ENCODE measurements at regions not wholly inside any gene's neighbourhood (a gene's known extent, or its start where the extent isn't known, plus 50 kb on each side); places are given as distances from the start of the nearest gene placed in this dataset.
A peak's percentile ranks its signal among the peaks of the same experiment; 100 is the strongest.

DNA sequence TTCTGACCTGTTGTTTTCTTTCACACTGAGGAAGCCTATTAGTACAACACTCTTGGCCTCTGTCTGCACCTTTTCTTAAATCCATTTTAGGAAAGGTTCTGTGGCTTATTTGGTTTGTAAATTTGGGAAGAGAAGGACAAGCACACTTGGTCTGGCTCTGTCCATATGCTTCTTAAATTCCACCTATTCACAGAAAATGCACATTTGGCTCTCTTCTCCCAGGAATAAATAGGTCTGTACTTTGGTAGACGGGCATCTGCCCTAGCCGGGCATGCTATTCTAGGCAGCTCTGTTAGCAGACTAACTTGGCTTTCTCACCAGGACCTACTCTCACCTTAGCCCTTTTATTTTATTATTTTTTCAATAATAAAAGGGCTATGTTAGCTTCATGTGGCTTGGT, 1211.8 kb upstream of the SLC39A10 start:
- no peak for DNase-seq

DNA sequence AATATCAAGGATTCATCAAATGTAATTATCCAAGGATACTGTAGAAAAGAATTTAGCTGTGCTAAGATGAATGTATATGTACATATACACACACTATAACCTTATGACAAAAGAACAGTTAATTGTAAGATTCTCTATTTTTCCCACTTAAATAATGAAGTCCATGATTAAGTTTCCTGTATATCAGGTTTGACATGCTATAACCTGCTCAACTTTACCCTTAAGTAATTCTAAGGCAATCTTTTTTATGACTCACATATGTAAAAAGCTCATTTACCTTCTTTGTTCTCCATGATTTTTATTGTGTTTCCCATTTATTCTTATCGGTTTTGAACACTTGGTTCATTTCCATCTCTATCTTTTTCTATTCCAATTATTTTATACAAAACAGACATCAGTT, 1213.1 kb upstream of the SLC39A10 start:
- DNase-seq, result no peak

DNA sequence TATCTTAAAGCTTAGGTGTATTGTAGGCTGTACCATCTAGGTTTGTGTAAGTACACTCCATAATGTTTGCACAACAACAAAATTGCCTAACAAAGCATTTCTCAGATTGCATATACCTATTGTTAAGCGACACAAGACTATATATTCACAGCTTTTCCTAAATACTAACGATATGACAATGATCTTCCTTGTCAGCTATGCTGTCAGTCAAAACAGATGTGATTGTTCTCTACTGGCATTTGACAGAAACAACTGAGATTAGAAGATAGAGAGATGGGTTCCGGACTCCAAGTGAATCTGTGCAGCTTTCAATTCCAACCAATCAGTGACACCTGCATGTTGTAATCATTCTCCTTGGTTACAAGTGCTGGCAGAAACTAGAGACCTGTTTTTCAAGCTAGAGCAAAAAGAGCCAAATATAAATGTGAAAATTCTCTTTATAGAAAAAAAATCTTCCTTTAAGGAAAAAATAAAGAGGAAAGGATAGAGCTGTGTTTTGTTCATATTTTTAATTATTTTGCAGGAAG, 1232.3 kb upstream of the SLC39A10 start:
- peak in 1 of 56 donors; percentile 0 for DNase-seq

DNA sequence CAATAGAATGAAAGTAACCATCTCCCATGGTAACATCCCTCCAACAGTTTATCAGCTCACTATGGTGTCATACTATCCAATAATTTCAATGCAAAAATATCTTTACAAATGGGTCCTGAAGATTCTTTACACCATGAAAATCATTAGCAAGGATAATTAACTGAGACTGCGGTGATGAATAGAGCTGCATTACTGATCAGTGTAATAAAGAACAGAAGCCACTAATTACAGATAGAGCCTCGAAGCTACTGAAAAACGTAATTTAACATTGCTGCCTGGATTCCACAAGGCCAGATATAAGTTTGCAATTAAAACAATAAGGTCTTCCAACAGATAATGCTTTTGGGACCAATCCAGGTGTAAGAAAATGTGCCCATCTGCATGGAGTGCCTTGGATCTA, 1245.8 kb upstream of the SLC39A10 start:
- no peak for DNase-seq

DNA sequence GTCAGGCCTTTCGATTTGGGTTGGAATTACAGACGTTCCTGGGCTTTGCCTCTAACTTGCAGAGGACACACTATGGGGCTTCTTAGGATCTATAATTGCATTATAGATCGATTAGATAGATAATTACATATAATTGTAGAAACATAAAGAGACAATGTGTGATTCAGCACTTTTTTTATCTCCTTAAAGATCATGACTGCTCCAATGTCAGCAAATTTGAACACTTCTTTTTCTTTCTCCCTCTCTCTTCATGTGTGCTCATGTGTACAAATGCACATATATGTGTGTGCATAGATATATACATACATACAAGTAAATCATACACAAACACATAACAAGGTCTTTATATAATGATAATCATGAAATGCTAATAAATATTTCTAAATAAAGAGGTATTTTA, 1261.2 kb upstream of the SLC39A10 start:
- DNase-seq, result no peak

DNA sequence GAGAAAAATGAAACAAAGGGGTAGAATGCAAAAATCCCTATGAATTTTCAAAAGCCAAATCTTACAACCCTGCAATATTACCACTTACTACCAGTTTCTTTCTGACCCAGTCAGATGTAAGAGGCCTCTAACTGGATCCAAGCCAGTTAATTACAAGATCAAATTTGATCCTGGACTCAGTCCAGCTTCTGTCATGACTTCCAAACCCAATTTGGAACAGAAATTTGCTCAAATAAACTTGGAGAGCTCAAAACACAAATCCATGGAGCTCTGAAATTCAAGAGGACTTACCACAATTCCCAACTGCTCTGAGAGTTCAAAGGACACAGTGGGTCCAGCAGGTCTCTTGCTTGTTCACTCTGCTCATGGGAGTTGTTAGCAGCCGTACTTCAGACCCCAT, 1271.7 kb upstream of the SLC39A10 start:
- no peak for DNase-seq

DNA sequence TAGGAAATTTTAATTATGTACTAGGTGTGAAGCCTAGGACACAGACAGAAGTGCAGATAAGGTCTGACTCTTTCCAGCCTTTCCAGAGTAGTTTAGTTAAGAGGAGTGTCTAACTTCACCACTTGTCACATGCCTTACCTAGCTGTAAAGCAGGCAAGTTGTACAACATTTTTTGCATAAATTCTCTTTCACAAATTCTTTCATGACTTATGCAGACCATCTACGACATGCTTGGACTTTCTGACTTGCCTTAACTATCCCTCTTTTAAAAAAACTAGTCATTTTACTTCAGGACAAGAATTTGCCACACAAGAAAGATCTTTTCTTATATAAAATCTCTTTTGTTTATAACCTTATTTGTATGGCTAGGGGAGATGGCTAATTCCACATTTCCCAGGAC, 1273.6 kb upstream of the SLC39A10 start:
- no peak for DNase-seq

DNA sequence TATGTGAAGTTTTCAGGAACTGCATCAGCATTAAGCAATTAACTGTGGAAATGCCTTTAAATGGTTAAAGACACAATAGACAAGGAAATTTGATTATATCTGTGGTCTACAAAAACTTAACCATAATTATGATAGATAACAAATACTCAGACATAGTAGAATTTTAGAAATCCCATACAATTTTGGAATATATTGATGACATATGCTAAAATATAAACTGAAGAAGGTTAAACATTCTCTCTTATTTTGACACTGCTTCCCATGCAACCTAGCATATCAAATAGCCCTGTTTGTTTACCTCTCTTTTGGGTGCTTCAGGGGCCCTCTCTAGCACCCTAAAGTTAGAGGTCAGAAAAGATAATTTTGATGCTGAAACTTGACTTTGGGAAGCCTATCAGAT, 1274.8 kb upstream of the SLC39A10 start:
- no peak for DNase-seq

DNA sequence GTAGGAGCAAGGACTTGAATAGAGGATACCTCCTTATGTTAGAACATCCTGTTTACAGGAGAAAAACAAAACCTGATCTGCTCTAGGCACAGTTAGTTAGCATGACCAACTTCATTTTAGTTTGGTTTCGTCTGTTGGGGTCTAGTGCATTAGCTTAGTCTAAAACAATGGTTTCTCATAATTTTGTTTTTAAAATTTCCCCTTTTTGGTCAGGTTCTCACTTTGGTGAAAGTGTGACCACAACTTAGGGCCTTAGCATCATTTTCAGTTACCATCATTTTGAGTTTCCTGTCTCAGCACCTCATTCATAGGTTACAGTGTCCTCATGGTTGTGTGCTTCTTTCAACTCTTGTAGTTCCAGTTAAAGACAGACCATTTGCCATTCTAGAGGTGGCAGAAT, 1277.0 kb upstream of the SLC39A10 start:
- DNase-seq, result no peak

DNA sequence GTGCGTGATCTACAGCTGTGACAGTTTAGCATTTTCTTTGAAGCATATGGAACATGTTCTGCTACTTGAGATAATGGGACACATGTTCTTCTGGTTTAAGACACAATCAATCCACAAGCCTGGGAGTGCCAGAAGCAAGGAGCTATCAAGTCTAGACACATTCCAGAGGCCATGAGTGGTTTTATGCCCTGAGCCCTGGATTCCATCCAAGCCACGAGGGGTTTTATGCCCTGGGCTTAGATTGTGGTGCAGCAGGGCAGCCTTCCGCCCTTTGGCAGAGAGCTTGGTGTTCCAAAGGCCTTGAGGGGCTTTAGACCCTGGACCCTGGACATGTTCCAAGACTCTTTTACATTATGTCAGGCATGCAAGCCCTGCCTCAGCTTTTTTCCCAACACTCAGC, 1289.6 kb upstream of the SLC39A10 start:
- DNase-seq, result peak in 1 of 56 donors; percentile 0

DNA sequence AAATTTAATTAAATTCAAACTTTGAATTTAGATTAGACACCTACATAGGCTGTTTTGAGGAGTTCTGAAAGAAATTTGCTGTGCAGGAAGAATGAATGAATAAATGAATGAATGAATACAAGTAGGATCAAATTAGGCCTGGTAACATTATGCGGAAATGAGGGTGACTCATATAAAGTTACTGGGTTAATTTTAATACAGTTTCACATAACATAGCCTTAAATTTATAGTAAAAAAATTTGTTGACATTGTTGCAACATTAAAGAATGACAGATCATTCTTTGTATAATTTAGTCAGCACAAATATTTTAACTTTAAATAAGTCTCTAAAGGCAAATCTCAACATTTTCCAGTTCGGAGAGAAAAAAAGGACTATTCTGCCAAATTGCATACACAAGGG, 1293.1 kb upstream of the SLC39A10 start:
- no peak for DNase-seq

DNA sequence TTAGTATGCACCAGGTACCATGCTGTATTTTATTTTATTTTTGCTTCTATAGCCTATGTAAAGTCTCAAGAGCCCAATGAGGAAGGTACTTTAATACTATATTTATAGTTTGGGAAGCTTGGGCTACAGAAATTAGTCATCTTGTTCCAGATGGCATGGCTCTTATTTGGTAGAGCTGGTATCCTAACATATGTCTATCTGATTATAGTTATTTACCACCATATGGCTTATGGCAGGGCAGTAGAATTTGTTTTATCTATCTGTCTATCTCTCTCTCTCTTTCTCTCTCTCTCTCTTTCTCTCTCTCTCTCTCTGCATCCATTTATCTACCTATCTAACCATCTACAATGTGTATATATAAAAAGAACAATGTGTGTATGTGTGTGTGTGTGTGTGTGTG, 1293.7 kb upstream of the SLC39A10 start:
- DNase-seq, result no peak

DNA sequence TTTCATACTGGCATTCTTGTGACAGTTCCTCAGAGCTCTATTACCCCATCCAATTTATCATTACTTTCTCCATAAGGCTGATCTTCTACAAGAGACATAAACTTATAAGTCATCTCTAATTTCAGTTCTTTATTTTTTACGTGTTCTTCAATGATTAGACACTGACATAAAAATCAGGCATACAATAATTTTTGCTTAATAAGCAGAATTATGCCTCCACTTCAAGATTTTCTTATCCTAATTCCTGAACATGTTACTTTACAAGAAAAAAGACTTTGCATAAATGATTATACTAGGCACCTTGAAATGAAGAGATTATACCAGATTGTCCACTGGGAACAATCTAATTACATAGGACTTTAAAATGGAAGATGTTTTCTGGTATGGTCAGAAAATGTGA, 1304.5 kb upstream of the SLC39A10 start:
- no peak for DNase-seq

DNA sequence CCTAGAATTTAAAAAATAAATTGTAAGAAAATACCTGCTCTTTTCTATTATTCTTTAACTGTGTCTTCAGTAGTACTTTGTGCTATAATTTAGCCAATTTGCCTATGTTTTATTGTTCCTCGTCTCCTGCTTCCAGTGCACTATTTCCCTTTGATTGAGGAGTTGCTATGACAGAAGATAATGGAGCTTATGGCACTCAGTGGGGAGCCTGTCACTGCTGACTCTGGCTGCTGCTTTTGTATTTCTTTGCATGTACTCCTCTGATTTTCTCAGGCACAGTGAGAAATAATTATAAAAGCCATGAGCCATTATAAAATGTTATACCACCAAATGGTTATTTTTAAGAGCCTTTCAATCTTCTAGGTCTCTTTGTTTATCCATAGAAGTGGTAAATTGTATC, 1310.8 kb upstream of the SLC39A10 start:
- DNase-seq, result no peak

DNA sequence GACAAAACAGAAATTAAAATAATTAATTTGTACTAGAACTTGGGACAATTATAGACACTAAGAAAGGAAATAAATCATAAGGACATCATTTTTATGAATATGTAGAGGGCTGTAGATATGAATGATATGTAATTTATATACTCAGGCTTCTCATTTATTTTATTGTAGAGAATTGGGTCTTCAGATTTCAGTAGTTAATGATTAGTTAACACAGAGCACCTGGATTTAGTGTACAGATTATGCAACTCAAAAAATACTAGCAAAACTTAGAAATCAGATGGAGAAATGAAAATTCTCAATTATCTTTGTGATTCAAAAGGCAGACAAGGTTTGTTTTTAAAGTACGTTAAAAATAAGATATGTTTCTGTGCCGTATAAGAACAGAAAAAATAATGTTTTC, 1311.7 kb upstream of the SLC39A10 start:
- no peak for DNase-seq

DNA sequence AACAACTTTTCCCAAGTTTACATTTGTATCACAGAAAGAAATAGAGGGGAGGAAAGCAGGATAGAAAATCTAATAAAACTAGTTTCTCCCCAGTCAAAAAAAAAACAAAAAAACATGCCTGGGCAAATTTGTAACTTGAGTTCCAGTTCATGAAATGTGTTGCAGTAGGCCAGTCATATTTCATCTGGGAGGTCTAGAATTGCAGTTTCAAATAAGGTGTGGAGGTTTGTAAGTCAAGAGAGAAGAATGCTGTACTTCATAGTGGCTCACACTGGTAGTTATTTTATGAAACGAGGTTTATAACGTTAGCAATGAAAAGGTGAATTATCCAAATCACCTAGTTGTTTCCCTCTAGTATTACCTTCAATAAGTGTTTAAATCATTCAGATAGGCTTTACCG, 1313.9 kb upstream of the SLC39A10 start:
- no peak for DNase-seq

DNA sequence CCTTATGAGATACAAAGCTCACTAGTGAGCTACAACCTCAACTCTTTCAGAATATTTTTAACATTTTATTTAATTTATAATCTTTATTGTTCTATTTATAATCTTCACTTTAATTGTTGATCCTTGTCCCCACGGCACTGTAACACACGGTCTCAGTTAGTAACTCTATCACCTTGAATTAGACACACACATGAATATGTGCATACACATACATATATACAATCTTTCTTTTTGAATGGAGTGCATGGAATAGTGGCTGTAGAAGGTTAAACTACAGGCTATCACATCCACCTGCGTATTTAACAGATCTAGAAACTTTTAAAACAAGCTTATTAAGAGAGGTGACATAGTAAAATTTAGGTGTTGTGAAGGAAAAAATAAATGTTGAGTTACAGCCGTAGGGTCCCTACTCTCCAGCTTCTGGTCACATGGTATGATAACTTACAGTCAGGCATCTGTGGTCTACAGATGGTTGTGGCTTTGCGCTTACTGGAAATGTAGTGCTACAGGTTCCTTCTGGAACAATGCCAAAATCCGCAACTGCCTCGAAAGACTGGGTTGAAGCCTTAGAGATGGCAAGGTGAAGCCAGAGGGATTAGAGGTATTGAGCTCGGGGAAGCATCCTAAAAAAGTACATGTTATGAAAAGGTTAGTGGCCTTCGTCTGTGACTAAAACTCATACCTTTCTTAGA, 1324.1 kb upstream of the SLC39A10 start:
- no peak for DNase-seq

DNA sequence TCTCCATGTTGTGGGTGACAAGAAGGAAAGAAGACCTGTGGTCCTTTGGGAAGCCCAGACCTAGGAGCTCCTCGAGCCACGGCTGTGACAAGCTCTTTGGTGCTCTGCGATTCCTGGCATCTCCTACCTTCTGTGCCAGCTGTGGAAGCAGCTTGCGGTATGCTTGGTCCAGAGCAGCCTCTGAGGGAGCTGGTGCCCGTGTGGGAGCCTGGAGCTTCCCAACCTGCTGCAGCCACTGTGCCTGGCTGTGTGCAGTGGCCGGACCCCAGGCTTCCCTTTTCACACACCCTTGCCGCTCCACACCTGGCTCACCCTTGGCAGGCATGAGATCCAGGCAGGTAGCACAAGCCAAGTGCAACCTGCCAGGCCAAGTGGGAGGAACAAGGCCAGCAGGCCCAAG, 1328.6 kb upstream of the SLC39A10 start:
- no peak for DNase-seq

DNA sequence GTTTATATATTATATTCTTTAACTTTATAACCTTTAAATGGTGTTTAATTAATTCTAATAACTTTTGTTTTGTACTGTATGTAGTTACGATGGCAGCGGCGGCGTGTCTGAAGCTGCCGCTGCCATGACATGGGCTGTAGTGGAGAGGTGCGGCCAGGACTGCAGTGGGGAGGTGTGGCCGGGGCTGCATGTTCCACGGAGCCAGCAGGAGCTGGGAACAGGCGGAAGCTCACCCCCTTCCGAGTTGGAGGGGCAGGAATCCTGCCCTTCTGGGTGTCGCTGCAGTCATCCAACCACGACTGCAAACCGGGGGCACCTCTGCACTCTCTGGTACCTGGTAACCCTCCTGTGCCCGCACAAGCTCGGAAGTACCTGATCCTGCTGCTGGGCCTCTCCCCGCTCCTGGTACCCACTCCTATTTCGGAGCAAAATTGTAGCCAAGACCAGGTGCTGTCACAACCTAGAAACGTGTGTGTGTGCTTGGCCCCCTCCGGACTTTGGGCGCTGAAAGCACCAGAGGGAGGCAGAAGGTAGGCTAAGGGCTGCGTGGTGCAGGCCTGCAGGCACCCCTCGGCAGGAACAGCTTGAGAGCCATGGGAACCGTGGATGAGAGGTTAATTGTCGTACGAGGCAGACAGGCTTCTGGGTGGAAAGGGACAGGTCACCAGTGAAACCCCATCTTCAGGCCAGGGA, 1329.7 kb upstream of the SLC39A10 start:
- DNase-seq, result no peak

DNA sequence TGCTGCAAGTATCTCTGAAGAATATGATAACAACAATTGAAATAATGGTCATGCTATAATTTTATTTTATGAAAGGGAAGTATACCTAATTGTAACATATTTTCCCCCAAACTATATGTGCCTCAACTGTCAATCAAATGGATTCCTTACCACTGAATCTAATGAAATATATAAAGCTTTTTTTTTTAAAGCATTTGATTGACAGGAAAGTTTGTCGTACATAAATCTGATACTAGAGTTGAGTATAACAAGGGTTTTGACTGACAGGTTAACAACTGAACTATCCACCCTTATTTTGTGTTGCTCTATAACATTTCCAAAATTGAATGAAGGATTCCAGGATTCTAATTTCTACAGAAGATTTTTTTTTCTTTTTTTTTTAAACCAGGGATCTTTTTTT, 1333.3 kb upstream of the SLC39A10 start:
- no peak for DNase-seq

DNA sequence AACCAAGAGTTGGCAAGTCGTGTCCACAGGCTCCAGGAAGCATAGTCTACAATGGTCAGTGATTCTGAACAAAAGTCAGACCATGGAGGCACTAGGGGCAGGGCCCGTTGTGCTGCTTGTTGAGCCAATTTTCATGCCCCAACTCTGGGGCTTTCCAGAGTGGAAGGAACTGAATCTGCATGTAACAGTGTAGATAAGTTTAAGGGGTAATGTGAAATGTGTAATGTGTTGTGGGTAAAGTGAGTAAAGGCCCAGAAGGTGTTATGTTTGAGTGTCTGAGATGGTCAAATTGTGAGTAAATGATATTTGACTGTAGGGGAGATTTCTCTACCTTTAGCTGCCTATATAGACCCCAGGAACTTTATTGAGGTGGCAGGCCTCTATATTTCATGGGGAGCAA, 1336.5 kb upstream of the SLC39A10 start:
- DNase-seq, result no peak

DNA sequence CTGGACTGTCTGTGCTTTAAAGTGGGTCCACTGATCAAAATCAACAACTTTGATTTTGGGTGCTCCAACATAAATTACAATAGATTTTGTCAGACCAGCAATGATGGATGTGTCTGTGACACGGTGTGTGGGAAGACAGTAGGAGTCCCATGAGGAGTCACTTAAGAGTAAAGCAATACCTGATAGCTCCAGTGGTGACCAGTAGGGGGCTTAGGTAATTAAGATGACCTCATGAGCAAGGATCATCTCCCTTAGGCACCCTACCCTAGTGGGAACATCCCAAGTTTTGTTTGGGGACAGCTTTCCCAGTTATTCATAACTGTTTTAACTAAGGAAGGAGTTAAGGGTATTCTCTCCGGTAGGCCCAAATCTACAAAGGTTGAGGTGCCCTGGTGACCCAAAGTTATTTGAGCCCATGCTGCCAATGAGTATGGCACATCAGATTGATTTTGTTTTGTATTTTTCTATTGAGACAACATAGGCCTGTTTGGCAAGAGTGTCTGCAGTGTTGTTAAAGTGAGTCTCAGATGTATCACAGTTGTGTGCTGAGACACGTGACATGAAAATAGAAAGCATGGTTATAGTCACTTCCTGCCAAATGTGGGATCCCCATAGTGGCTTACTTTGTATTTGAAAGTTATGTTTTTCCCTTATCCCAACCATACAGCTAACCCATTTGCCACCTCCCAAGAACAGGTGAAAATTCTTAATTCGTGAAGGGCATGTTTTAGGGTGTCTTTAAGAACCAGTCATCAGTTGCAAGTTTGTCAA, 1337.6 kb upstream of the SLC39A10 start:
- DNase-seq, result no peak

All from nucleus accumbens (tissue), 56 donors.